HAP-1 (cell line): ENCODE measurements at regions not wholly inside any gene's neighbourhood (a gene's known extent, or its start where the extent isn't known, plus 50 kb on each side); places are given as distances from the start of the nearest gene placed in this dataset.

ENCODE experiments used
- DNase-seq, 2 experiments: peaks; one replicate each; pipeline ENCODE4 v3.0.0-alpha.2; 2016 to 2020; ENCODE audit warnings: low spot score in 2 of 2
- H3K27me3 ChIP-seq: fragments of 250-450 bp; sonication (Bioruptor Pico); 2 replicates; pipeline ENCODE4 v1.5.1; 2020; ENCODE audit warnings: low read depth, mild to moderate bottlenecking, moderate library complexity
- H3K36me3 ChIP-seq: fragments of 250-450 bp; sonication (Bioruptor Pico); replicated peaks from 2 replicates; pipeline ENCODE4 v1.5.1; 2020; ENCODE audit warnings: mild to moderate bottlenecking
- H3K4me1 ChIP-seq: fragments of 250-450 bp; sonication (Bioruptor Pico); 2 replicates; pipeline ENCODE4 v1.5.1; 2020; ENCODE audit warnings: mild to moderate bottlenecking
- H3K4me3 ChIP-seq: fragments of 250-450 bp; sonication (Bioruptor Pico); 2 replicates; pipeline ENCODE4 v1.5.1; 2020; ENCODE audit warnings: mild to moderate bottlenecking, moderate library complexity
- H3K9me3 ChIP-seq: fragments of 250-450 bp; sonication (Bioruptor Pico); 2 replicates; pipeline ENCODE4 v1.5.1; 2020; ENCODE audit warnings: mild to moderate bottlenecking, moderate library complexity
- in situ Hi-C: fragments of 300-500 bp; cut with MboI; formaldehyde crosslinking; loops from 3 replicates; pipeline ENCODE4 v1.14.3; 2020; ENCODE audit warnings: low sequenced_read_pairs, inconsistent platforms, mixed read lengths

GRCh38 chr2:217366966-217367365 lies 507.1 kb upstream of the TNP1 start:
- DNase-seq, result no peak
- H3K36me3 ChIP-seq, result no peaks in the 10 kb centered on the region
- in situ Hi-C loops, result no loop called here
- no peaks in the 10 kb centered on the region for H3K9me3 ChIP-seq
- H3K27me3 ChIP-seq, result no peaks in the 10 kb centered on the region
- no peaks in the 10 kb centered on the region for H3K4me1 ChIP-seq
- H3K4me3 ChIP-seq, result no peak overlapping the region

GRCh38 chr2:217366266-217366895 lies 506.5 kb upstream of the TNP1 start:
- Histone ChIP-seq H3K4me1 (no peaks in the 10 kb centered on the region), H3K36me3 (no peaks in the 10 kb centered on the region), H3K27me3 (no peaks in the 10 kb centered on the region), H3K4me3 (no peak overlapping the region), H3K9me3 (no peaks in the 10 kb centered on the region)
- in situ Hi-C loops, result no loop called here
- no peak for DNase-seq

DNA sequence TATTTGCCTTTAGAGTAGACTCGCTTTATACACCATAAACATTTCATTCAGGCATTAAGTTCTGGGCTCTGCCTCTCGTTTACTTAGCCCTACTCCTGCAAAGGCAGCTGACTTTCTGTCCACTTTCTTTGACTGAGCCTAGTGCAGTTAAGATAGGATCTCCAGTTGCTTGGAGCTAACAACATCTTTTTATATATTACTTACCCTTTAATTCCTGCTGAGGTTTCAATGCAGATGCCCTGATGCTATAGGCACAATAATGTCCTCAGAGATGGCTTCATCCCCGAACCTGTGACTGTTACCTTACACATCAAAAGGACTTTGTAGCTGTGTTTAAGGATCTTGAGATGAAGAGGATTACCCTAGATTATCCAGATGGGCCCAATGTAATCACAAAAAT lies 505.8 kb upstream of the TNP1 start:
- Histone ChIP-seq H3K9me3 (no peaks in the 10 kb centered on the region), H3K36me3 (no peaks in the 10 kb centered on the region), H3K4me1 (no peaks in the 10 kb centered on the region), H3K27me3 (no peaks in the 10 kb centered on the region), H3K4me3 (no peak overlapping the region)
- in situ Hi-C loops, result no loop called here
- DNase-seq, result no peak

- in situ Hi-C loops, result no loop called here
- Histone ChIP-seq H3K9me3 (no peaks in the 10 kb centered on the region), H3K36me3 (no peaks in the 10 kb centered on the region), H3K4me3 (no peak overlapping the region), H3K27me3 (no peaks in the 10 kb centered on the region), H3K4me1 (no peaks in the 10 kb centered on the region)
- no peak for DNase-seq
Measured at GRCh38 chr2:217364224-217364623, 504.4 kb upstream of the TNP1 start.

DNA sequence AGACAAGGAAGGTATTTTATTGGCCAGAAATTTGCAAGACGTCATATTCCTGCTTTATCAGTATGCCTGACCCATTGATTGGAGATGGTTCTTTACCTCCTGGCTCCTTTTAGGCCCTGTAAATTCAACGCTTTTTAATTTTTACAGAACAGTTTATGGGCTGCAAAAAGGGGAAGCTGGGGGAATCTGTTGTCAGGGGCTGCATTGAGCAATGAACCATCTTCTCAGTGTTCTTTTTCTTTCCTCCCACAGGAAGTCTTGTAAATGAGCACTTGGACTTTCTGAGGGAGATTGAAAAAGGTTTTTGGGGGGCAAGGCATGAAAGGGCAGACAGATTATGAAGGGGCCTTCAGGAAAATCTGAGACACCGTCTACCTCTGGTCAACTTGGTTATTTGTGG lies 503.6 kb upstream of the TNP1 start:
- no peaks in the 10 kb centered on the region for H3K27me3 ChIP-seq
- in situ Hi-C loops, result no loop called here
- H3K9me3 ChIP-seq, result no peaks in the 10 kb centered on the region
- no peak for DNase-seq
- no peaks in the 10 kb centered on the region for H3K36me3 ChIP-seq
- H3K4me3 ChIP-seq, result no peak overlapping the region
- no peaks in the 10 kb centered on the region for H3K4me1 ChIP-seq

- H3K4me1 ChIP-seq, result no peaks in the 10 kb centered on the region
- no peak overlapping the region for H3K4me3 ChIP-seq
- in situ Hi-C loops, result no loop called here
- H3K36me3 ChIP-seq, result no peaks in the 10 kb centered on the region
- no peaks in the 10 kb centered on the region for H3K9me3 ChIP-seq
- DNase-seq, result no peak
- no peaks in the 10 kb centered on the region for H3K27me3 ChIP-seq
Measured at GRCh38 chr2:217362710-217363109, 502.8 kb upstream of the TNP1 start.

DNA sequence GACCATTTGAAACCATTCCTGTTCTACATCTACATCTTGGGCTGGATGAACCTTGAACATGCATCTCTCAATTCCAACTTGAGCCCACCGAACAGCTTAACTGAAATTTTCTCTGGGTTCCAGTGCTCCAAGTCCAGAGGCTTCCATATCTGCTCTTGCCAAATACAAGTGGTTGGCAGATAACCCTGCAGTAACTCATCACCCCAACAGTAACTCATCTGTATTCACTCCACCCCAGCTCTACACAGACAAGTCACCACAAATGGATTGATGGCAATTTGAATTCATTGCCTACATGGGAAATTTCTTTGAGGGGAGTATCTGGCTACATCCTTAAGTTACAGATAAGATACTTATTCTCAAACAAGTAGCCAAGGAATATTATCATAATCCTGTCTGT lies 502.4 kb upstream of the TNP1 start:
- H3K4me1 ChIP-seq, result no peaks in the 10 kb centered on the region
- no peaks in the 10 kb centered on the region for H3K27me3 ChIP-seq
- no peak overlapping the region for H3K4me3 ChIP-seq
- in situ Hi-C loops, result no loop called here
- no peak for DNase-seq
- H3K9me3 ChIP-seq, result no peaks in the 10 kb centered on the region
- H3K36me3 ChIP-seq, result no peaks in the 10 kb centered on the region

DNA sequence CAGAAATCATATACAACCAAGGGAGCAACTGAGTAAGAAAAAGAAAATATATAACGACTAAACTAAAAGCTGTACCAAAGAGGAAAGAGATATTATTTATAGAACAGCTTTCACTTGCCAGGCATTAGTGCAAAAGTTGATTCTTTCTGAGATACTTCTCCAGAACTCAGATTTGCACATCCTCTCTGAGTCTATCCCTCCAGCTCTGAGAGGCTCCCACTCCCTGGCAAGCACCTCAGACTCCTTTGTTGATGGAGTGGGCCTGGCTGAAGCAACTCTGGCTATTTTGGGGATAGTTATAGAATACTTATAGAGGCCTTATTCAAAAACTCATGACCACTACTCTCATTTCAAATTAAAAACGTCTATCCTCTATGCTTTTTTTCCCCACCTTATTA lies 501.6 kb upstream of the TNP1 start:
- in situ Hi-C loops, result no loop called here
- DNase-seq, result no peak

DNA sequence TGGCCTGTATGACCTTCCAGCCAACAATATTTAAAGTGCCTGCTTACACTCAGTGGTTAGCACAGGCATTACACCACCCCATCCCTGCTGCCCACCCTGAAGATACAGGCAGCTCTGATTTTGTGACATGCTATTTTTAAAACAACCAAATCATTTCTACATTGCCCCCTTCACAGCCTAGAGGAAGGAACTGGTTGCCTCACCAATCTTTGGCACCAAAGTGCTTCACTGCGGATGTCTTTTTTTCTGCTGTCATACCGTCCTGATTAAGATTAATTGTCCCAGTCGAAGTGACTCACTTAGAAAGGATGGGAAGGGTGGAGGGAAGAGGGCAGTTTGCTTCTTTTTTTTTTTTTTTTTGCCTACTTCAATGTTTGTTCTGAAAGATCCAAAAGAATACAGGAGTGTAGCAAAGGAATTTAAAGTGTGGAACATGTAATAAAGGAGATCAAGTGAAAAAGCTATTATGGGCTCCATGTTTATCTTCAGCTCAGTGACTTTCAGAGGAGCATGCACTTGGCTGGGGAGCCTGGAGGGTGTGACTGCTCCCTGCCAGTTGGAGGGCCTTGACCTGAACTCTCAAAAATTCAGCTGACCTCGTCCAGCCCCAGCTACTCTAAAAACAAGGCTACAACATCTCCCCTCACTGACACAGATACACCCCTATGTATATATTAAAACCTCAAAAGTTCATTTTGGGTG lies 501.1 kb upstream of the TNP1 start:
- Histone ChIP-seq H3K4me3 (no peak overlapping the region), H3K36me3 (no peaks in the 10 kb centered on the region), H3K9me3 (no peaks in the 10 kb centered on the region), H3K27me3 (no peaks in the 10 kb centered on the region), H3K4me1 (peaks cover 8% of the 10 kb centered on the region)
- no peak for DNase-seq
- in situ Hi-C loops, result no loop called here

More for the DNA sequence above, 501.6 kb upstream of the TNP1 start:
- Histone ChIP-seq H3K36me3 (no peaks in the 10 kb centered on the region), H3K4me3 (no peak overlapping the region), H3K27me3 (no peaks in the 10 kb centered on the region), H3K9me3 (no peaks in the 10 kb centered on the region), H3K4me1 (peaks cover 7% of the 10 kb centered on the region)

DNA sequence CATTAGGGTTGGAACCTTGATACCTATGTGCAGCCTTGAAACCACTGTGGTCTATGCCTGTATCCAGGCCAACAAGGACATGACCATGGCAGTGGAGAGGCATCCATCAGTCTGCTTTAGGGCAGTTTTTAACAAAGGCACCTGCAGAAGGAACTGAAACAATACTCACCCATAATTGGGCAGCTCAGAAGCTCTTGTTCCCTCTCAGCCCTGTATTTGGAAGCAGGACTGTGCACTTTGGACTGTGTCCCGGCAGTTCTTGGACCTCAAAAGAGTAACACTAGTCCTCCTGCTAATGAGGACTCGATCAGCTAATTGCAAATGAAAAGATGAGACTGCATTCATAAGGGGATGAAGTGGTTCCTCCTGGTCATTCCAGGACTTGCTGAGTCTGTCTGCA lies 500.2 kb upstream of the TNP1 start:
- Histone ChIP-seq H3K36me3 (no peaks in the 10 kb centered on the region), H3K27me3 (no peaks in the 10 kb centered on the region), H3K4me1 (peaks cover 8% of the 10 kb centered on the region), H3K9me3 (no peaks in the 10 kb centered on the region), H3K4me3 (no peak overlapping the region)
- DNase-seq, result no peak
- in situ Hi-C loops, result no loop called here

- no peaks in the 10 kb centered on the region for H3K27me3 ChIP-seq
- H3K4me3 ChIP-seq, result no peak overlapping the region
- no peaks in the 10 kb centered on the region for H3K9me3 ChIP-seq
- DNase-seq, result no peak
- peaks cover 8% of the 10 kb centered on the region for H3K4me1 ChIP-seq
- in situ Hi-C loops, result no loop called here
- H3K36me3 ChIP-seq, result no peaks in the 10 kb centered on the region
Measured at GRCh38 chr2:217357886-217358620, 498.2 kb upstream of the TNP1 start.

- Histone ChIP-seq H3K36me3 (no peaks in the 10 kb centered on the region), H3K9me3 (no peaks in the 10 kb centered on the region), H3K4me3 (no peak overlapping the region), H3K27me3 (no peaks in the 10 kb centered on the region), H3K4me1 (peaks cover 8% of the 10 kb centered on the region)
- no peak for DNase-seq
- in situ Hi-C loops, result no loop called here
Measured at GRCh38 chr2:217356781-217357180, 496.9 kb upstream of the TNP1 start.

GRCh38 chr2:217356142-217356541 lies 496.3 kb upstream of the TNP1 start:
- no peaks in the 10 kb centered on the region for H3K27me3 ChIP-seq
- H3K4me3 ChIP-seq, result no peak overlapping the region
- no peaks in the 10 kb centered on the region for H3K36me3 ChIP-seq
- peaks cover 8% of the 10 kb centered on the region for H3K4me1 ChIP-seq
- H3K9me3 ChIP-seq, result no peaks in the 10 kb centered on the region
- no peak for DNase-seq
- in situ Hi-C loops, result no loop called here

- in situ Hi-C loops, result no loop called here
- no peaks in the 10 kb centered on the region for H3K36me3 ChIP-seq
- H3K4me1 ChIP-seq, result peaks cover 8% of the 10 kb centered on the region
- DNase-seq, result no peak
- no peaks in the 10 kb centered on the region for H3K9me3 ChIP-seq
- H3K4me3 ChIP-seq, result no peak overlapping the region
- no peaks in the 10 kb centered on the region for H3K27me3 ChIP-seq
Measured at GRCh38 chr2:217353591-217353990, 493.7 kb upstream of the TNP1 start.
